CD4-positive, alpha-beta T cell treated with Interleukin-21 for 1 hour (primary cell): ENCODE measurements at regions not wholly inside any gene's neighbourhood (a gene's known extent, or its start where the extent isn't known, plus 50 kb on each side); places are given as distances from the start of the nearest gene placed in this dataset.
"Not testable (repeated sequence)": the region's sequence is repeated elsewhere in the genome, so short reads cannot be mapped to it uniquely, and the experiment has no call there.

Source experiments
- DNase-seq: peaks from one replicate; pipeline ENCODE4 v3.0.0-alpha.2; 2020

- no peak for DNase-seq
Observed at GRCh38 chr3:70736009-70736408, 423.6 kb upstream of the MDFIC2 start.

GRCh38 chr3:70734756-70735155 lies 422.3 kb upstream of the MDFIC2 start:
- DNase-seq = no peak

- no peak for DNase-seq
Observed at GRCh38 chr3:70731046-70731445, 418.6 kb upstream of the MDFIC2 start.

GRCh38 chr3:70729845-70730244 lies 417.4 kb upstream of the MDFIC2 start:
- DNase-seq = no peak

- no peak for DNase-seq
Observed at GRCh38 chr3:70728311-70728710, 415.9 kb upstream of the MDFIC2 start.

GRCh38 chr3:70726961-70727360 lies 414.5 kb upstream of the MDFIC2 start:
- DNase-seq = no peak

GRCh38 chr3:70726096-70726938 lies 413.9 kb upstream of the MDFIC2 start:
- no peak for DNase-seq

- DNase-seq = no peak
Observed at GRCh38 chr3:70722018-70722417, 409.6 kb upstream of the MDFIC2 start.

GRCh38 chr3:70716832-70717231 lies 404.4 kb upstream of the MDFIC2 start:
- peak; percentile 1 for DNase-seq

- DNase-seq = no peak
Observed at GRCh38 chr3:70712449-70713082, 400.1 kb upstream of the MDFIC2 start.

GRCh38 chr3:70703305-70704102 lies 391.1 kb upstream of the MDFIC2 start:
- DNase-seq = no peak

GRCh38 chr3:70702132-70702531 lies 389.7 kb upstream of the MDFIC2 start:
- DNase-seq = no peak

GRCh38 chr3:70684701-70685100 lies 372.3 kb upstream of the MDFIC2 start:
- no peak for DNase-seq

- DNase-seq = not testable (repeated sequence)
Observed at GRCh38 chr3:70675810-70676209, 363.4 kb upstream of the MDFIC2 start.

GRCh38 chr3:70658513-70659310 lies 346.3 kb upstream of the MDFIC2 start:
- no peak for DNase-seq

- DNase-seq = no peak
Observed at GRCh38 chr3:70657454-70657853, 345.0 kb upstream of the MDFIC2 start.

- no peak for DNase-seq
Observed at GRCh38 chr3:70647823-70648222, 335.4 kb upstream of the MDFIC2 start.

- DNase-seq = no peak
Observed at GRCh38 chr3:70647094-70647493, 334.7 kb upstream of the MDFIC2 start.

GRCh38 chr3:70646635-70647034 lies 334.2 kb upstream of the MDFIC2 start:
- no peak for DNase-seq

- no peak for DNase-seq
Observed at GRCh38 chr3:70640481-70640880, 328.0 kb upstream of the MDFIC2 start.

GRCh38 chr3:70635301-70635700 lies 322.9 kb upstream of the MDFIC2 start:
- no peak for DNase-seq

- no peak for DNase-seq
Observed at GRCh38 chr3:70631716-70632307, 319.4 kb upstream of the MDFIC2 start.
